T-cell (primary cell): ENCODE measurements at regions not wholly inside any gene's neighbourhood (a gene's known extent, or its start where the extent isn't known, plus 50 kb on each side); places are given as distances from the start of the nearest gene placed in this dataset.

ENCODE experiments used
- ATAC-seq, 4 experiments: fragments of 200-7000 bp in 3 of 4; fragments of 150-1000 bp in 1 of 4; cut with Tn5 transposase; replicated peaks in 1 of 4; 1 replicate in 3 of 4; 2 replicates in 1 of 4; pipeline ENCODE4 v1.10.0; 2021; ENCODE audit warnings: moderate library complexity in 3 of 4, mild to moderate bottlenecking in 2 of 4, moderate number of reproducible peaks in 1 of 4
- CTCF ChIA-PET, 2 donors: fragments of 300-600 bp; sonication (Branson Sonifier 250); formaldehyde crosslinking; loops; one replicate each; lab custom pipeline; 2022; ENCODE audit warnings: antibody characterized with exemption in 2 of 2; lab: Charles Lee
- POLR2A ChIA-PET, 2 donors: fragments of 300-600 bp; sonication (Branson Sonifier 250); formaldehyde crosslinking; loops; one replicate each; lab custom pipeline; 2022; ENCODE audit warnings: antibody characterized with exemption in 2 of 2; lab: Charles Lee
- DNase-seq, 35 experiments: peaks; one replicate each; pipeline versions ENCODE4 v3.0.0 to v3.0.0-alpha.2; 2013 to 2023
- H3K27ac ChIP-seq: one replicate; pipeline ENCODE4 v1.5.1; 2013; ENCODE audit warnings: low read length
- H3K27me3 ChIP-seq, 2 experiments: replicated peaks in 1 of 2; 1 replicate in 1 of 2; 2 replicates in 1 of 2; pipeline versions ENCODE4 v1.6.1 to v1.7.0; 2013; ENCODE audit warnings: low read length in 1 of 2, mixed read lengths in 1 of 2; ENCODE audit not compliant: control insufficient read depth in 2 of 2, insufficient read depth in 2 of 2; ENCODE audit errors: extremely low read depth in 1 of 2
- H3K36me3 ChIP-seq, 2 donors: 1 replicate in 1 of 2; 2 replicates in 1 of 2; pipeline versions ENCODE4 v1.6.1 to v1.7.0; 2013; ENCODE audit warnings: low read length in 1 of 2; ENCODE audit not compliant: control insufficient read depth in 2 of 2, insufficient read depth in 1 of 2; ENCODE audit errors: extremely low read depth in 1 of 2
- H3K4me1 ChIP-seq, 2 experiments: 1 replicate in 1 of 2; 2 replicates in 1 of 2; pipeline versions ENCODE4 v1.6.1 to v1.7.0; 2013; ENCODE audit warnings: low read length in 2 of 2, mixed read lengths in 1 of 2; ENCODE audit not compliant: insufficient read depth in 2 of 2, control insufficient read depth in 1 of 2; ENCODE audit errors: extremely low read depth in 1 of 2
- H3K4me3 ChIP-seq, 2 donors: 1 replicate in 1 of 2; 2 replicates in 1 of 2; pipeline versions ENCODE4 v1.5.1 to v1.7.0; 2013; ENCODE audit warnings: mild to moderate bottlenecking in 2 of 2, low read length in 1 of 2, moderate library complexity in 1 of 2; ENCODE audit not compliant: control insufficient read depth in 1 of 2; ENCODE audit errors: extremely low read depth in 1 of 2
- H3K9me3 ChIP-seq: 2 replicates; pipeline ENCODE4 v1.7.0; 2013
- H3K27ac Mint-ChIP-seq, 2 donors: one replicate each; pipeline ENCODE4 v1.8.0; 2020 to 2021; ENCODE audit warnings: mild to moderate bottlenecking in 2 of 2, mixed read lengths in 2 of 2
- H3K27me3 Mint-ChIP-seq, 2 donors: one replicate each; pipeline ENCODE4 v1.8.0; 2021 to 2022; ENCODE audit warnings: mixed read lengths in 2 of 2
- H3K36me3 Mint-ChIP-seq: one replicate; pipeline ENCODE4 v1.8.0; 2021; ENCODE audit warnings: mixed read lengths
- H3K4me1 Mint-ChIP-seq, 3 donors: one replicate each; pipeline ENCODE4 v1.8.0; 2020 to 2022; ENCODE audit warnings: mixed read lengths in 3 of 3, mild to moderate bottlenecking in 1 of 3
- H3K4me3 Mint-ChIP-seq, 3 donors: one replicate each; pipeline ENCODE4 v1.8.0; 2020 to 2022; ENCODE audit warnings: mild to moderate bottlenecking in 3 of 3, mixed read lengths in 3 of 3, moderate library complexity in 3 of 3
- H3K9me3 Mint-ChIP-seq, 3 donors: one replicate each; pipeline ENCODE4 v1.8.0; 2020 to 2022; ENCODE audit warnings: mixed read lengths in 3 of 3
- WGBS: methylation state at CpG from one replicate; pipeline ENCODE4 v1.1.5; 2013; ENCODE audit warnings: missing lambda C conversion rate; ENCODE audit not compliant: insufficient coverage; 5-methylcytosine and 5-hydroxymethylcytosine counted together

- DNase-seq (no peak), ATAC-seq (no peak)
- no peaks in the 10 kb centered on the region for H3K4me1 Mint-ChIP-seq
- no peaks in the 10 kb centered on the region for H3K36me3 Mint-ChIP-seq
- Histone ChIP-seq H3K9me3 (no peaks in the 10 kb centered on the region), H3K36me3 (no peaks in the 10 kb centered on the region), H3K27me3 (peaks cover 0 to 28% of the 10 kb centered on the region in 2 experiments), H3K27ac (no peak overlapping the region), H3K4me1 (no peaks in the 10 kb centered on the region), H3K4me3 (no peak overlapping the region)
- H3K4me3 Mint-ChIP-seq = no peak overlapping the region
- ChIA-PET POLR2A (no interaction called here), CTCF (no interaction called here)
- H3K27ac Mint-ChIP-seq = no peak overlapping the region
- peaks cover 0 to 20% (median 4%) of the 10 kb centered on the region in 3 donors for H3K9me3 Mint-ChIP-seq
- peaks cover 12 to 16% of the 10 kb centered on the region in 2 donors for H3K27me3 Mint-ChIP-seq
- WGBS = 92% methylated on average over 4 of the region's 6 CpGs
Observed at GRCh38 chr16:85193115-85193493, 80.8 kb upstream of the CIBAR2 start.

DNA sequence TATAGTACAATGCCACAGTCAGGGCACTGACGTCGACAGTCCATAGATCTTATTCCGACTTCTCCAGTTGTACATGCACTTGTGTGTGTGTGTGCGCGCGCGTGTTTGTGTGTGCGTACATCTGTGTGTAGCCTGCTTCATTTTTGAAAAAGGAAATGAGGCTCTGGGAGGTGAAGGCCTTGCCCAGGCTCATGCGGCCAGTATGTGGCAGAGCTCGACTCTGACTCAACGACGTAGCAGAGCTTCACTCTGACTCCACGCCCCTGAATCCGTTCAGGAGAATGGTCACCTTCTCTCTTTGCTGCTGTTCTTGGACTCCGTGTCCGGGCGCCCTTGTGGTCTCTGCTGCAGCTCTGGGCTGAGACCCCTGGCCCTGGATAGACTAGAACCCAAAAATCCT, 81.6 kb upstream of the CIBAR2 start:
- peaks cover 9 to 13% of the 10 kb centered on the region in 2 donors for H3K27me3 Mint-ChIP-seq

DNA sequence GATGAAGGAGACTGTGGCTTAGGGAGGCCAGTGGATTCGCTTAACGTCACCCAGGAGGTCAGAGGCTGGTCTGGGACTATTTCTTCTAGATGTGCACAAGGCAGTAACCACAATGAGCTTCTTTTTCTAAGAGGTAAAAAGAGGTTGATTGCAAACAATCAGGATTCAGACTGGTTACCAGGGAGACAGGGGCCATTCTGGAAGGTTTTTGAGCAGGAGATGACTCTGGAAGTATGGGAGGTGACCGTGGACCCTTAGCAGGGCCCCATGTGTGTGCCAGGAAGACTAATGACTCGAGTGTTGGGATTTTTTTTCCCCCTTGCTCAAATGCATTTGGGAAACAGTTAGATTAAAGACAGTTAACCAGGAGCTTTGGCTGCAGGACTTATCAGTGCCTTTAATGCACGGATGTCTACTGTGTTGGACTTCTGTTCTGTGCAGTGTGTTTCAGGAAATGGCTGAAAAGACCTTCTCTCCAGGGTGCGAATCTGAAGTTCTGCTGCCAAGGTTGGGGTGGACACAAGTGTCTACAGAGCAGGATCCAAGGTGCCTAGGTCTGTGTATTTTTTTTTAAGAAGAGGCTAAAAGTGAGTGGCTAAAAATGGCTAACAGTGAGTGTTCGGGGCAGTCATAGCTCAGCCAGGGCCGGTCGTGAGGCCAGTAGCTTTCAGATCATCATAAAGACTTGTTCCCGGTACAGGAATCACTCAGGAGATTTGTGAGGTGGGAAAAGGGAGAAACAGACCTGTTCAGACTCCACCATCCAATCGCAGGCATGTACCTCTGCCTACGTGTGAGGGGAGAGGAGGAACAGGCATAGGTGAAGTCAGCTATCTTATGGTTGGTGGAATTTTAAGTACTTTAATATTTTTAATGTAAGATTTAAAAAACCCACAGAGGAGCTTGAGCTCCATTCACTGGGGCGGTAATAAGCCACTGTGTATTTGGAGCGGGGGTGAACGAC, 82.3 kb upstream of the CIBAR2 start:
- Mint-ChIP-seq H3K4me1 (no peaks in the 10 kb centered on the region), H3K36me3 (no peaks in the 10 kb centered on the region), H3K9me3 (peaks cover 0 to 9% (median 4%) of the 10 kb centered on the region in 3 donors), H3K4me3 (no peak overlapping the region), H3K27me3 (peaks cover 9 to 11% of the 10 kb centered on the region in 2 donors), H3K27ac (no peak overlapping the region)
- DNase-seq = no peak
- WGBS = 81% methylated on average over 8 of the region's 15 CpGs
- Histone ChIP-seq H3K27me3 (peaks cover 0 to 32% of the 10 kb centered on the region in 2 experiments), H3K27ac (no peak overlapping the region), H3K36me3 (no peaks in the 10 kb centered on the region), H3K4me3 (no peak overlapping the region), H3K4me1 (no peaks in the 10 kb centered on the region), H3K9me3 (no peaks in the 10 kb centered on the region)
- ChIA-PET POLR2A (no interaction called here), CTCF (interaction anchor here (0.6 kb wide), 2 partner anchors 35 to 111 kb away, joined by 3 read pairs; no protein-coding TSS in a partner anchor)
- no peak for ATAC-seq

More for the DNA sequence above, 81.6 kb upstream of the CIBAR2 start:
- CTCF ChIA-PET = no interaction called here
- no peaks in the 10 kb centered on the region for H3K36me3 Mint-ChIP-seq
- peaks cover 0 to 13% (median 4%) of the 10 kb centered on the region in 3 donors for H3K9me3 Mint-ChIP-seq
- H3K27ac Mint-ChIP-seq = no peak overlapping the region
- no peaks in the 10 kb centered on the region for H3K4me1 Mint-ChIP-seq
- POLR2A ChIA-PET = no interaction called here
- Histone ChIP-seq H3K4me1 (no peaks in the 10 kb centered on the region), H3K27ac (no peak overlapping the region), H3K4me3 (no peak overlapping the region), H3K27me3 (peaks cover 0 to 29% of the 10 kb centered on the region in 2 experiments), H3K9me3 (no peaks in the 10 kb centered on the region), H3K36me3 (no peaks in the 10 kb centered on the region)
- DNase-seq (no peak), ATAC-seq (no peak)
- WGBS = 93% methylated on average over 15 of the region's 17 CpGs
- no peak overlapping the region for H3K4me3 Mint-ChIP-seq

DNA sequence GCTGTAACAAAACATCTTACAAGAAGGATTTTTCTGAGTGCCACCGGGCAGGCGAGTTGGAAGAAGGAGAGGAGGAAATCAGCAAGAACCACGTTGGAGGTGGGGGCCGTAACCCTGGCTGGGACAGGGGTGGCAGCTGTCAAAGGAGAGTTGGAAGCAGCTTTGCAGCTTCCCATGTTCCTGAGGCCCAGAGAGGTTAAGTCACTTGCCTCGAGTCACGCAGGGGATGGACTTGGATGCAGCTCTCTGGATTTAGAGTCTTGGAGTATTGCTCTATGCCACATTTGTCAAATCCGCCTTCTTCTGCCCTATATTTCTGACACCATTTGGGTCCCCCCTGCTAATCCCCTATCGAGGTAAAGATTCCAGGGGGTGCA, 83.0 kb upstream of the CIBAR2 start:
- Histone ChIP-seq H3K4me3 (no peak overlapping the region), H3K36me3 (no peaks in the 10 kb centered on the region), H3K4me1 (no peaks in the 10 kb centered on the region), H3K27ac (no peak overlapping the region), H3K27me3 (peaks cover 0 to 32% of the 10 kb centered on the region in 2 experiments), H3K9me3 (no peaks in the 10 kb centered on the region)
- POLR2A ChIA-PET = no interaction called here
- WGBS = 79% methylated on average over 5 of the region's 8 CpGs
- peaks cover 0 to 3% (median 0%) of the 10 kb centered on the region in 3 donors for H3K9me3 Mint-ChIP-seq
- H3K4me3 Mint-ChIP-seq = no peak overlapping the region
- no peak overlapping the region for H3K27ac Mint-ChIP-seq
- H3K27me3 Mint-ChIP-seq = peaks cover 9 to 14% of the 10 kb centered on the region in 2 donors
- ATAC-seq = no peak
- no peaks in the 10 kb centered on the region for H3K36me3 Mint-ChIP-seq
- CTCF ChIA-PET = interaction anchor here (0.6 kb wide), 2 partner anchors 36 to 111 kb away, joined by 3 read pairs; no protein-coding TSS in a partner anchor
- no peaks in the 10 kb centered on the region for H3K4me1 Mint-ChIP-seq
- DNase-seq = no peak

GRCh38 chr16:85195900-85196772, 83.9 kb upstream of the CIBAR2 start:
- 79% methylated on average over 18 of the region's 22 CpGs for WGBS
- no peak for ATAC-seq

DNA sequence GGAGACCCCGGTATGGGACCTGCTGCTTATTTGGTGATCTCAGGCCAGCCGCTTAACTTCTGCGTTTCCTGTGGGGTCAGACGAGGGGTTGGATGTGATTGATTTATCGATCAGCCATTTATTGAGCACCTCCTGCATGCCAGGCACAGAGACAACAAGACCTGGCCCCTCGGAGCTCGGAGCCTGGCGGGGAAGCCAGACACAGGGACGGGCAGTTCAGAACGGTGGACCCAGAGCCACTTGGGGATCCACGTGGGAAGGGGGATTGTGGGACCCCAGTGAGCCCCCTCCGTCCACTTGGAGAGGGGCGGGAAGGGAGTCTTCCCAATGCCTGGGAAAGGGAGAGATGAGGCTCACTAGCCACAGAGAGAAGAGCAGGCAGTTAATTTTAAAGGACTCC, 84.7 kb upstream of the CIBAR2 start:
- H3K36me3 Mint-ChIP-seq = no peaks in the 10 kb centered on the region
- Histone ChIP-seq H3K27ac (no peak overlapping the region), H3K9me3 (no peaks in the 10 kb centered on the region), H3K4me3 (no peak overlapping the region), H3K36me3 (no peaks in the 10 kb centered on the region), H3K4me1 (no peaks in the 10 kb centered on the region), H3K27me3 (peaks cover 0 to 28% of the 10 kb centered on the region in 2 experiments)
- H3K27ac Mint-ChIP-seq = no peak overlapping the region
- no peak for ATAC-seq
- H3K4me1 Mint-ChIP-seq = no peaks in the 10 kb centered on the region
- ChIA-PET POLR2A (no interaction called here), CTCF (interaction anchor here in 1 of 2 donors (0.5 kb wide), 1 partner anchor 1189 kb away, joined by 4 read pairs; no protein-coding TSS in a partner anchor)
- no peak overlapping the region for H3K4me3 Mint-ChIP-seq
- H3K9me3 Mint-ChIP-seq = no peaks in the 10 kb centered on the region
- no peak for DNase-seq
- peaks cover 9 to 10% of the 10 kb centered on the region in 2 donors for H3K27me3 Mint-ChIP-seq
- 91% methylated on average over 7 of the region's 13 CpGs for WGBS

More at GRCh38 chr16:85195900-85196772, 83.9 kb upstream of the CIBAR2 start:
- Mint-ChIP-seq H3K27me3 (peaks cover 9 to 14% of the 10 kb centered on the region in 2 donors), H3K9me3 (peaks cover 0 to 3% (median 0%) of the 10 kb centered on the region in 3 donors), H3K27ac (no peak overlapping the region), H3K4me3 (no peak overlapping the region), H3K36me3 (no peaks in the 10 kb centered on the region), H3K4me1 (no peaks in the 10 kb centered on the region)
- CTCF ChIA-PET = interaction anchor here in 1 of 2 donors (0.5 kb wide), 1 partner anchor 1188 kb away, joined by 4 read pairs; no protein-coding TSS in a partner anchor
- Histone ChIP-seq H3K36me3 (no peaks in the 10 kb centered on the region), H3K4me1 (no peaks in the 10 kb centered on the region), H3K27me3 (peaks cover 0 to 28% of the 10 kb centered on the region in 2 experiments), H3K27ac (no peak overlapping the region), H3K4me3 (no peak overlapping the region), H3K9me3 (no peaks in the 10 kb centered on the region)
- no peak for DNase-seq
- POLR2A ChIA-PET = no interaction called here
